Activated naive CD4-positive, alpha-beta T cell treated with anti-CD3 and anti-CD28 coated beads, Interleukin-2, amount 10 ng/mL, durations not matched to agents 7 days and 5 days (primary cell): ENCODE measurements at regions not wholly inside any gene's neighbourhood (a gene's known extent, or its start where the extent isn't known, plus 50 kb on each side); places are given as distances from the start of the nearest gene placed in this dataset.

Experiments used
- CTCF ChIA-PET: fragments of 350-600 bp; sonication (Branson Sonifier 250); formaldehyde crosslinking; loops from one replicate; lab custom pipeline; 2021; ENCODE audit warnings: antibody characterized with exemption; lab: Charles Lee
- DNase-seq: peaks from one replicate; pipeline ENCODE4 v3.0.0-alpha.2; 2020
- H3K27ac Mint-ChIP-seq: one replicate; pipeline ENCODE4 v1.8.0; 2021; ENCODE audit warnings: mild to moderate bottlenecking, moderate library complexity, mixed read lengths
- H3K27me3 Mint-ChIP-seq: one replicate; pipeline ENCODE4 v1.8.0; 2021; ENCODE audit warnings: mild to moderate bottlenecking, mixed read lengths
- H3K36me3 Mint-ChIP-seq: one replicate; pipeline ENCODE4 v1.8.0; 2021; ENCODE audit warnings: mixed read lengths
- H3K4me1 Mint-ChIP-seq: one replicate; pipeline ENCODE4 v1.8.0; 2021; ENCODE audit warnings: mixed read lengths
- H3K4me3 Mint-ChIP-seq: one replicate; pipeline ENCODE4 v1.8.0; 2021; ENCODE audit warnings: mild to moderate bottlenecking, moderate library complexity, mixed read lengths
- H3K9me3 Mint-ChIP-seq: one replicate; pipeline ENCODE4 v1.8.0; 2021; ENCODE audit warnings: mixed read lengths

- Mint-ChIP-seq H3K9me3 (no peaks in the 10 kb centered on the region), H3K4me3 (no peak overlapping the region), H3K27me3 (peaks cover 3% of the 10 kb centered on the region), H3K27ac (no peak overlapping the region), H3K4me1 (no peaks in the 10 kb centered on the region), H3K36me3 (no peaks in the 10 kb centered on the region)
- CTCF ChIA-PET, result no interaction called here
- DNase-seq, result no peak
Measured at GRCh38 chr6:79798841-79799240, 148.5 kb downstream of the ELOVL4 start.

- no peaks in the 10 kb centered on the region for H3K36me3 Mint-ChIP-seq
- no peak for DNase-seq
- no peaks in the 10 kb centered on the region for H3K4me1 Mint-ChIP-seq
- CTCF ChIA-PET, result no interaction called here
- H3K27ac Mint-ChIP-seq, result no peak overlapping the region
- no peaks in the 10 kb centered on the region for H3K9me3 Mint-ChIP-seq
- H3K27me3 Mint-ChIP-seq, result no peaks in the 10 kb centered on the region
- H3K4me3 Mint-ChIP-seq, result no peak overlapping the region
Measured at GRCh38 chr6:79797912-79798311, 149.4 kb downstream of the ELOVL4 start.

GRCh38 chr6:79797163-79797764 is 150.1 kb downstream of the ELOVL4 start:
- Mint-ChIP-seq H3K36me3 (no peaks in the 10 kb centered on the region), H3K4me1 (no peaks in the 10 kb centered on the region), H3K9me3 (no peaks in the 10 kb centered on the region), H3K27ac (no peak overlapping the region), H3K27me3 (no peaks in the 10 kb centered on the region), H3K4me3 (no peak overlapping the region)
- CTCF ChIA-PET, result no interaction called here
- DNase-seq, result no peak

GRCh38 chr6:79796197-79796596 is 151.2 kb downstream of the ELOVL4 start:
- Mint-ChIP-seq H3K4me1 (no peaks in the 10 kb centered on the region), H3K9me3 (no peaks in the 10 kb centered on the region), H3K27me3 (no peaks in the 10 kb centered on the region), H3K27ac (no peak overlapping the region), H3K4me3 (no peak overlapping the region), H3K36me3 (no peaks in the 10 kb centered on the region)
- CTCF ChIA-PET, result no interaction called here
- DNase-seq, result no peak

- no peaks in the 10 kb centered on the region for H3K9me3 Mint-ChIP-seq
- CTCF ChIA-PET, result interaction anchor here (1.0 to 1.6 kb wide), 3 partner anchors 11 to 25 kb away, joined by 3 to 8 read pairs (median 3); no protein-coding TSS in a partner anchor
Measured at GRCh38 chr6:79789896-79790295, 157.5 kb downstream of the ELOVL4 start.

GRCh38 chr6:79788756-79789155 is 157.6 kb downstream of the SH3BGRL2 start:
- Mint-ChIP-seq H3K4me1 (no peaks in the 10 kb centered on the region), H3K4me3 (no peak overlapping the region), H3K9me3 (no peaks in the 10 kb centered on the region), H3K36me3 (no peaks in the 10 kb centered on the region), H3K27ac (no peak overlapping the region), H3K27me3 (peaks cover 4% of the 10 kb centered on the region)
- CTCF ChIA-PET, result no interaction called here
- no peak for DNase-seq

More at GRCh38 chr6:79789896-79790295, 157.5 kb downstream of the ELOVL4 start:
- Mint-ChIP-seq H3K4me1 (no peaks in the 10 kb centered on the region), H3K36me3 (no peaks in the 10 kb centered on the region), H3K27me3 (peaks cover 4% of the 10 kb centered on the region), H3K27ac (no peak overlapping the region), H3K4me3 (no peak overlapping the region)
- DNase-seq, result no peak

- Mint-ChIP-seq H3K9me3 (no peaks in the 10 kb centered on the region), H3K27ac (no peak overlapping the region), H3K27me3 (peaks cover 4% of the 10 kb centered on the region), H3K4me1 (no peaks in the 10 kb centered on the region), H3K4me3 (no peak overlapping the region), H3K36me3 (no peaks in the 10 kb centered on the region)
- CTCF ChIA-PET, result no interaction called here
- DNase-seq, result no peak
Measured at GRCh38 chr6:79787626-79788025, 156.5 kb downstream of the SH3BGRL2 start.

- no peak for DNase-seq
- H3K9me3 Mint-ChIP-seq, result no peaks in the 10 kb centered on the region
- H3K4me1 Mint-ChIP-seq, result no peaks in the 10 kb centered on the region
- H3K4me3 Mint-ChIP-seq, result no peak overlapping the region
- peaks cover 4% of the 10 kb centered on the region for H3K27me3 Mint-ChIP-seq
- H3K27ac Mint-ChIP-seq, result no peak overlapping the region
- H3K36me3 Mint-ChIP-seq, result no peaks in the 10 kb centered on the region
- CTCF ChIA-PET, result interaction anchor here (1.5 kb wide), 1 partner anchor 29 kb away, joined by 4 read pairs; no protein-coding TSS in a partner anchor
Measured at GRCh38 chr6:79784395-79784753, 153.2 kb downstream of the SH3BGRL2 start.

- CTCF ChIA-PET, result no interaction called here
- Mint-ChIP-seq H3K27ac (no peak overlapping the region), H3K4me3 (no peak overlapping the region), H3K36me3 (no peaks in the 10 kb centered on the region), H3K9me3 (no peaks in the 10 kb centered on the region), H3K27me3 (peaks cover 4% of the 10 kb centered on the region), H3K4me1 (no peaks in the 10 kb centered on the region)
- no peak for DNase-seq
Measured at GRCh38 chr6:79783670-79784394, 152.7 kb downstream of the SH3BGRL2 start.

- H3K4me1 Mint-ChIP-seq, result peaks cover 1% of the 10 kb centered on the region
- DNase-seq, result no peak
Measured at GRCh38 chr6:79782792-79783580, 151.9 kb downstream of the SH3BGRL2 start.

GRCh38 chr6:79781916-79782315 is 150.8 kb downstream of the SH3BGRL2 start:
- CTCF ChIA-PET, result interaction anchor here (1.2 to 1.6 kb wide), 3 partner anchors 11 to 88 kb away, joined by 3 to 4 read pairs (median 3); no protein-coding TSS in a partner anchor
- H3K27ac Mint-ChIP-seq, result no peak overlapping the region
- peaks cover 9% of the 10 kb centered on the region for H3K4me1 Mint-ChIP-seq
- peaks cover 4% of the 10 kb centered on the region for H3K27me3 Mint-ChIP-seq
- no peak overlapping the region for H3K4me3 Mint-ChIP-seq
- no peaks in the 10 kb centered on the region for H3K9me3 Mint-ChIP-seq
- DNase-seq, result no peak
- H3K36me3 Mint-ChIP-seq, result no peaks in the 10 kb centered on the region

More at GRCh38 chr6:79782792-79783580, 151.9 kb downstream of the SH3BGRL2 start:
- CTCF ChIA-PET, result interaction anchor here (0.6 to 1.2 kb wide), 3 partner anchors 10 to 87 kb away, joined by 3 read pairs; no protein-coding TSS in a partner anchor
- Mint-ChIP-seq H3K27me3 (peaks cover 5% of the 10 kb centered on the region), H3K9me3 (no peaks in the 10 kb centered on the region), H3K27ac (no peak overlapping the region), H3K4me3 (no peak overlapping the region), H3K36me3 (no peaks in the 10 kb centered on the region)

- Mint-ChIP-seq H3K36me3 (no peaks in the 10 kb centered on the region), H3K27ac (no peak overlapping the region), H3K9me3 (no peaks in the 10 kb centered on the region), H3K27me3 (peaks cover 4% of the 10 kb centered on the region), H3K4me3 (no peak overlapping the region), H3K4me1 (peaks cover 9% of the 10 kb centered on the region)
- CTCF ChIA-PET, result interaction anchor here (1.6 kb wide), 1 partner anchor 87 kb away, joined by 4 read pairs; no protein-coding TSS in a partner anchor
- DNase-seq, result no peak
Measured at GRCh38 chr6:79780881-79781280, 149.8 kb downstream of the SH3BGRL2 start.

GRCh38 chr6:79778816-79779215 is 147.7 kb downstream of the SH3BGRL2 start:
- Mint-ChIP-seq H3K4me3 (no peak overlapping the region), H3K9me3 (no peaks in the 10 kb centered on the region), H3K4me1 (peaks cover 9% of the 10 kb centered on the region), H3K27me3 (peaks cover 4% of the 10 kb centered on the region), H3K27ac (no peak overlapping the region), H3K36me3 (no peaks in the 10 kb centered on the region)
- no peak for DNase-seq
- CTCF ChIA-PET, result interaction anchor here (0.5 to 1.6 kb wide), 11 partner anchors 11 to 327 kb away, joined by 3 to 17 read pairs (median 5); no protein-coding TSS in a partner anchor
